GM12864 (cell line): ENCODE measurements at regions not wholly inside any gene's neighbourhood (a gene's known extent, or its start where the extent isn't known, plus 50 kb on each side); places are given as distances from the start of the nearest gene placed in this dataset.

Experiments
- DNase-seq: peaks from one replicate; pipeline ENCODE4 v3.0.0-alpha.2; 2011; ENCODE audit warnings: low read depth
- H3K4me3 ChIP-seq: 2 replicates; pipeline ENCODE4 v1.5.1; 2011; ENCODE audit warnings: mild to moderate bottlenecking, low read depth, low read length, control low read depth
- CTCF ChIP-seq: IDR thresholded peaks from 2 replicates; pipeline ENCODE4 v1.5.1; 2011; ENCODE audit warnings: low read depth, mild to moderate bottlenecking, moderate library complexity, low read length, control low read depth, inconsistent platforms; ENCODE audit errors: missing control alignments

DNA sequence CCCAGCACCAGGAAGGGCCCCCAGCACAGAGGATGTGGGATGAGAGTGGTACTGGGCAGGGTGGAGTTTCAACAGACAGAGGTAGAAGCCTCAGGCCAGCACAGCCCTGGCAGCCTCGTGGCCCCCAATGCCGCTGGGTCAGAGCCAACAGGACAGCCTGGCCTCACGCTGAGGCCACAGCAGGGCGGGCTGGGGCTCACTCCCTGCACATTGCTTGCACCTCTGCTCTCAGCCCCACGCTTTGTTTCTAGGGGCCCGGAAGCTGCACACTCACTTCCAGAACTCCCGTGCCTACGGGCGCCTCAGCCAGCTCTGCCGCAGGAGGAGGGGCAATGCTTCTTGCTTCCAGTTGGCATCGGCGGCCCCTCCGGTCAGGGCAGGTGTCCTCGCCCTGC is 72.9 kb downstream of the SIK1 start:
- H3K4me3 ChIP-seq = peak overlapping the region; percentile 44
- DNase-seq = no peak
- no peak for TF ChIP-seq CTCF

- no peak for DNase-seq
- peak overlapping the region; percentile 44 for H3K4me3 ChIP-seq
- TF ChIP-seq CTCF = no peak
Observed at GRCh38 chr21:43353282-43354025, 73.5 kb downstream of the SIK1 start.

- peak overlapping the region; percentile 44 for H3K4me3 ChIP-seq
- TF ChIP-seq CTCF = no peak
- DNase-seq = peak; percentile 100
Observed at GRCh38 chr21:43352568-43353281, 74.2 kb downstream of the SIK1 start.

- H3K4me3 ChIP-seq = no peak overlapping the region
- TF ChIP-seq CTCF = no peak
- DNase-seq = no peak
Observed at GRCh38 chr21:43352154-43352537, 74.8 kb downstream of the SIK1 start.

- no peak overlapping the region for H3K4me3 ChIP-seq
- no peak for DNase-seq
- no peak for TF ChIP-seq CTCF
Observed at GRCh38 chr21:43351501-43352153, 75.3 kb downstream of the SIK1 start.

DNA sequence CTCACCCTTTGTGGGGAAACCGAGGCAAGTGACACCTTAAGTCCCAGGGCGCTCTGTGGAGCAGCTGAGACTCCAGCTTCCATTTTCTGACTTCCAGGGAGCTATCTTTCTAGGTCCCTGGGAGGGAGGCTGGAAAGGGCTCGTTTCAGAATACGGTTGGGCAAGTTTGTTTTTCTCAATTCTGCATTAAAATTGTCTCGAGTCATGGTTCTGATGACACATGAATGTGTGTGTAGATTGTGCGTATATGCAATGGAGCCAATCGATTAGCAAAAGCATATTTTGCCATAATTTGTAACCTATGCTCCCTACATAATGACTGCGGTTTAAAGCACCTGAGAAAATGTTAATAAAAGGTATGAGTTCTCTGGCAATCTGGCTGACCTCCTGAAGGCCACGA is 77.3 kb downstream of the SIK1 start:
- no peak for TF ChIP-seq CTCF
- no peak for DNase-seq
- no peak overlapping the region for H3K4me3 ChIP-seq
